Occipital lobe (tissue), 1 donor: ENCODE measurements at regions not wholly inside any gene's neighbourhood (a gene's known extent, or its start where the extent isn't known, plus 50 kb on each side); places are given as distances from the start of the nearest gene placed in this dataset.
"Not testable (repeated sequence)": the region's sequence is repeated elsewhere in the genome, so short reads cannot be mapped to it uniquely, and the experiment has no call there.

Experiments
- DNase-seq: peaks from one replicate; lab custom pipeline; 2025; lab: John Stamatoyannopoulos, UW

DNA sequence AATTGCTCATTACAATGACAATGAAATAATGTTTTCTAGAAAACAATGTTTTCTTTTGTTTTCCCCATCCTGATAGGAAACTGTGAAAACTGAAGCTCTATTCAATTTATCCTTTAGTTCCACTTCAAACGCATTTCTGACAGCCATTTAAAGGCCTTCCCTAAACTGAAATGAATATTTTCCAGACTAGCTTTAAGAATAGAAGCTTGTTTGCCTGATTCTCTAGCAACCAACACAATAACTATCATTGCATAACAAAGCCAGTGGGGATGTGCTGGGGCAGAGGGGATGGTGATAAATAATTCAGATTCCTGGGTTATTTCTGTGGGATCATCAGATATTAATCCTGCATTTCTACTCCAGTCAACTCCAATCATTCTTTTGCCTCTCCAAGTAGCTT, 427.1 kb downstream of the RND3 start:
- no peak for DNase-seq

DNA sequence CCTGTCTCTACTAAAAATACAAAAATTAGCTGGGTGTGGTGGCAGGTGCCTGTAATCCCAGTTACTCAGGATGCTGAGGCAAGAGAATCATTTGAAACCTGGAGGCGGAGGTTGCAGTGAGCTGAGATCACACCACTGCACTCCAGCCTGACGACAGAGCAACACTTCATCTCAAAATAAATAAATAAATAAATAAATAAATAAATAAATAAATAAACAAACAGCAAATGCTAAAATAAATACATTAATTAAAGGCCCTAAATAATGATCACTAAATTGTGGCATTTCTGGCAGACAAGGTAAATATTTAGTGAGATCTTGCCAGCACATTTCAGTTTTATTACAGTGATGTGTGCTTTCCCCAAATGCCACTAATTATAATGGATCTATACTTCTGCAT, 427.8 kb downstream of the RND3 start:
- DNase-seq, result not testable (repeated sequence)

DNA sequence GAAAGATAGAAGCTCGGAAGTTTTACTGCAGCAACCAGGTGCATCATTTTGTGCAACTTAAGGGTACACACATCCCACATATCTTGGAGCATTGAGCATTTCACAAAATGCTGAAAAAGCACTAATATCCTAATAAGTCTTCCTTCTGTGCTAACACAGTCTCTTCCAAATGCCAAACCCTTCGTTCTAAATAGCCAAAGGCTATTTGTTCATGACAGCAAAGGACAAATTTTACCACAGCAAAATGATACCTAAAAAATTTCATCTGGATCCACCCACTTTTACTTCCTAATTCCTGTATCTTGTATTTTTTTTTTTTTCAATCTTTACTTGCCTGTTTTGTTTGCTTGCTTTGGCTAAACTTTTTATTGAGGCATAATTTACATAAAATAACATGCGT, 435.0 kb downstream of the RND3 start:
- DNase-seq, result no peak

DNA sequence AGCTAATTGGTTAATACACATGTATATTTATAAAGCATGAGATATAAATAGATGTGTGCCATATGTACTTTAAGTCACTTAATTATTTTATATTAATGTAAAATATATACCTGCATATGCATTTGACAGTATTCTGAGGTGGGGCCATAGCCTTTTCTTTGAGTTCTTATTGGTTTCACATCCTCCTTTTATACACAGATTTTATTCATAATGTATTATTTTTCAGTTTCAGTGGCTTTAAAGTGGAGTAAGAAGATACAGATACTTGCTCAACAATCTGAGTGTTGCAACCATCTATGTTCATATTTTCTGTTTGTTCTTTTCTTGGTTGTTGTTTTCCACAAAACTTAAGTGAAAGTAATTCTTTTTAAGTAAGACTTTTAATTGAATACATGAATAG, 436.5 kb downstream of the RND3 start:
- DNase-seq, result no peak

DNA sequence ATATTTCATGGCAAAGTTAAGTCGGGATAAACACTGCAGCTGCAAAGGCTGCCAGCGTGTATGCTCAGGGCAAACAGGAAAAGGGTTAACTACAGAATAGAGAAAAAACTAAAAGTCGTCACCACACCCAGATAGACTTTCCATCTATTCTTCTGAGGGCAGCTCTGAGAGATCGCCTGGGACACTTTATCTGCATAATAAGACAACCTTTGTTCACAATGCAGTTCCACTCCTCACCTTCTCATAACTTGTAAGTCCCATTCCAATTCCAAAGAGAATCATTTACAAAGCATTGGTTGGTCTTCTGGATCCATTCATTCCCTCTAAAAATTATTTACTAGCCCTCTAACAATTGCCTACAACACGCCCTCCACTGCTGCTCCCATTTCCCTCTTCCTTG, 437.4 kb downstream of the RND3 start:
- no peak for DNase-seq

DNA sequence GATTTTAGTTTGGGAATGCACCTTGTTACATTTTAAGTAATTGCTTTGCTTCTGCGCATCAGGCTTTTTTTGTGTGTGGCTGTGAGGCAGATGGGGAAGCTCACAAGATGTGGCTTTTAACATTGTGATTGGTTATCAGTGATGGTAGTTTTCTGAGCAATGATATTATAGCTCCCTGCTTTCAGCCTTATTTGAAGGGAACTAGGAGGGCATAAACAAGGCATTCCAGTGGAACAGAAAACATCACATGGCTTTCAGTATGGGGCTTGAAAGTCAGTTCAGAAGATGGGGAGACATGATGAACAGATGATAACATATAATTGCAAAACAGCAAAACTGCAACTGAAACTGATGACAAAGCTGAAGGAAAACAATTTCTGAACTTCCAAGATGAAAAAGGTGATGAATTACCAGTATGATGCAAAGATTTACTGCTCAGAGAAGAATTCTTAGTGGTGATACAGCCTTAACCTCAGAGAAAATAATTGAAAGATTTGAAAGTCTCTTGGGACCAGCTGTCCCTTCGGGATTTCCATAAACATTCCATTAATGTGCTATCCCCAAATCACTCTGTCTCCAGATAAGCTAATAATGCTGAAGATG, 439.7 kb downstream of the RND3 start:
- DNase-seq, result no peak

DNA sequence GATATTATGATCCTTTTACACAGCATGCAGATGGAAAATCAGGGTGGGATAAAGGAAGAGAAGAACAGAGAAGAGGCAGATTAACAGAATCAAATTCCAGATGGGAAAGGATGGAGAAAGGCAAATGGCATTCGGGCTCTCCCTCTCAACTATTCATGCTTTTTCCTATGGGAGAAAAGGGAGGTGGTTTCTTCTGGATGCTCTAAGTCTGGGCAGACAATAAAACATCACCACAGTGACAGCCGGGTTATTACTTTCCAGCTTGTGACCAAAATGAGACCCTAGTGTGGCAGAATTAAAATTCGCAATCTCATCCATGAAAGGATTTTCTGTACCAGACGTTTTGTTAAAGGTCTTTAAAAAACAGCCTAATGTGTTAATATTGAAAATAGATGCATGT, 440.7 kb downstream of the RND3 start:
- no peak for DNase-seq

DNA sequence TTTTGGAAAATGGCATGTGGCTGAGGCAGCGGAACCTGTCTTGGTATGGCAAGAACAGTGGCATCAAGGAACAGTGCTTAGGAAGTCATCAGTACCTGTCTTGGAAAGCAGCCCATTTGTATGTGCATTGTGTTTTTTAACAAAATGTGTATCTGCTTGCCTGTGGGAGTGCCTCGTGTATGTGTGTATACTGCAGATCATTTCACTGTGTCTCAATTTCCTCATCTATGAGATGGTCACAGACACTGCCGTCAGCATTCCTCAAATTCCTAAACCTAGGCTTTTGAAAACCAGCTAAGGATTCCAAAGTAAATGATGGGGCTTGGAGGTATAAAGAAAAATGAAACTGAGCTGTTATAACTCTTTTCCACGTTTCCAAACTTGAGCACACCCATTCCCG, 441.3 kb downstream of the RND3 start:
- DNase-seq, result no peak

DNA sequence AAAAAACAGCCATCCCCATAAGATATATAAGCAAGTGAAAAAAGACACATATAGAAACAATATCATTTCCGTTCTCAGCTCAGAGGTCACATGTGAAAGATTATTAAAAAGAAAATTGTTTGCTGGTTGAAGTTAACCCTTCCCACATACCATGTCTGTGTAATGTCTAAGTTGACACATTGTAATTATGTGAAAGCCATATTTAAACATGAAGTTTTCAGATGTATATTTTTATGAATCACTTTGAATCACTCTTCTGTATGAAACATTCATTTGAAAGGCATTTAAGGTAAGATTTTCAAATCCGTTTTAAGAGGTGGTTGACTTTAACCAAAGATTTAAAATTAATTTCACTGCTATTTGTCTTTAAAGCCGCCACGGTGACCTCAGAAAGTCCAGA, 441.9 kb downstream of the RND3 start:
- DNase-seq, result no peak

DNA sequence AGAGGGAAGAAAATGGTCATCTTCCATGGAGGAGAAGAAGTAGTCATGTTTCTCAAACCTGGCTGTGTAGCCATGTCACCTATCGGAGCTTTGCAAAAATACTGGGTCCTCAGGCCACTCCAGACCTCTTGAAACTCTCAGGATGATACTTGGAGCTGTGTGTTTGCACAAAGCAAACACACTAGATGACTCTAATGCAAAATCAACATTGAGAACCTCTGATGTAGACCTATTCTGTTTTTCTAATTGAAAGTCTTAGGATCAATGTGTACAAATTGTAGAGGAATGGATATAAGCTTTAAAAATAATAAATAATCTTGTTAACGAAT, 444.3 kb downstream of the RND3 start:
- DNase-seq, result no peak

DNA sequence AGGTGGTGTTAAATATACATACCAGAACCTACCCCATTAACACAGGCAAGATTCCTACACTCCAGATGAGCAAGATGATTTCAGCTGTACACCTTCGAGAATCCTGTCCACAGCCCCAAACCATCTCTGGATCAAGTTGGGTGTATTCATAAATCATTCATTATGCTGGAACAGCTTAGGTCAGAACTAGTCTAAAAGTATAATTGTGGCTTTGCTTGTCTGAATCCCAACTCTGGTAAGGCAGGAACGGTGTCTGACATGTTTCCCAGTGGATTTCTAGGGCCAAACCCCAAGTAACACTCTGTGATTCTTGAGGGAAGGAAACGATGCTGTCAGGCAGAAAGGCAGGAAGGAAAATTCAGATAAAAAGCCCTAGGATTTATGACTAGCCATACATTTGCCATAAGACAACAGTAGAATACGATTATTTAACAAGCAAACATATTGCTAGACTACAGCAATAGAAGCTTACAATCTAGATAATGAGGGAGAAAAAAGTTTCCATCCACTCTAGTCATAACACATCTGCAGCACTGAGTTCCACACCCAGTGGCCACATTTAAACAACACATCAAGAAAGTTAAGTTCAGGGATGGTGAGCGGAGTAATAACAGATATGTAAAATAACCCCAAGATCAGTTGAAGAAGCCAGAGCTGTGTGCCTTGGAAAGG, 444.8 kb downstream of the RND3 start:
- no peak for DNase-seq

DNA sequence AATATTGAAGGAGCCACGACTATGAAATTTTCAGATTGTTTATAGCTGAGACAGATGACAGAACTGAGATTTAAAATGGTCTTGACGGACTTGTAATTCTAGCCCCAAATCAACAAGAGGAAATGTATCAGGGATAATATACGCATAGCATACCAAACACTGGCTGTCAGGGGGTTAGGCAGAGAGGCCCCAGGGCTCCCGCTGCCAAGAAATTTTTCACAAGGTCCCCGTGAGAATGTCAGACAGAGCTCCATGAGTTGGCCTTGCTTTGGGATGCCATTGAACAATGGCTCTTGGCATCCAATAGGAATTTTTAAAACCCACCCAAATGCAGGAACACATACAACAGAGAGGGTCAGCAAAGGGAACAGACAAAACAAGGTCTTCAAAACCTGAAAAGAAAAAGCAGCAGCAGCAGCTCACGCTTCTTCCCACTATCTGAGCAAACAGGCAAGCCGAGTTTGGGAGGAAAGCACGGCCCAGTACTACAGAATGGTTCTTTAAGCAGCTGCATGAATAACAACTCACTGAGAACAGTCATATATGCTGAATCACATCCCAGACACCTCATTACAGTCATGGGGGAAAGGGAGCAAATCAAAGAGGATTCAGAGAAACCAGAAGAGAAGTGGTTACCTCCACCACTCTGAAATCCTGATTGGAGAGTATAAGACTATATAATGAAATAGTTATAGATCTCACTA, 445.6 kb downstream of the RND3 start:
- DNase-seq, result no peak

DNA sequence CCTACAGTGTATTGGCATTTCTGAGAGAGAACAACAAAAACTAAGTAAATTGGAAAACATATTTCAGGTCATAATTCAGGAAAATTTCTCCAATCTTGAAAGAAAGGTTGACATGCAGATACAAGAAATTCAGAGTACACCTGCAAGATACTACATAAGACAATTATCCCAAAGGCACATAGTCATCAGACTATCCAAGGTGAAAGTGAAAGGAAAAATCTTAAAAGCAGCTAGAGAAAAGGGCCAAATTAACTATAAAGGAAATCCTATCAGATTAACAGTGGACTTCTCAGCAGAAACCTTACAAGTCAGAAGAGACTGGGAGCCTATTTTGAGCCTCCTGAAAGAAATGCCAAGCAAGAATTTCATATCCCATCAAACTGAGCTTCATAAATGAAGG, 449.0 kb upstream of the MMADHC start:
- no peak for DNase-seq

DNA sequence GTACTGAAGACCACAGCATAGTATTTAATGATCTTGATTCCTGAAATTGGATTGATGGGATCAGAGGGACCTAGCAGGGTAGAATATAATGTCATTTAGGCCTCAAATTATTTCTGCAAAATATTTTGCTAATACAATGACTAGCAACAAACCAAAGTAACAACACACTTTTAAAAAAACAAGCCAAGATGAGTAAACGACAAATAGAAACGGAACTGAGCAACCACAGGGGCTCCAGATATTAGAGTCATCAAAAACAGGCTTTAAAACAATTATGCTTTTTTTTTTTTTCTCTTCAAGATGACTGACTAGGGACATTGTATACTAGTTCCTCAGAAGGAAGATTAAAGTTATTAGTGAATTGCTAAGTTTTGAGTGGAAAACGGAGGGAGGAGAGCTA, 447.1 kb upstream of the MMADHC start:
- no peak for DNase-seq

DNA sequence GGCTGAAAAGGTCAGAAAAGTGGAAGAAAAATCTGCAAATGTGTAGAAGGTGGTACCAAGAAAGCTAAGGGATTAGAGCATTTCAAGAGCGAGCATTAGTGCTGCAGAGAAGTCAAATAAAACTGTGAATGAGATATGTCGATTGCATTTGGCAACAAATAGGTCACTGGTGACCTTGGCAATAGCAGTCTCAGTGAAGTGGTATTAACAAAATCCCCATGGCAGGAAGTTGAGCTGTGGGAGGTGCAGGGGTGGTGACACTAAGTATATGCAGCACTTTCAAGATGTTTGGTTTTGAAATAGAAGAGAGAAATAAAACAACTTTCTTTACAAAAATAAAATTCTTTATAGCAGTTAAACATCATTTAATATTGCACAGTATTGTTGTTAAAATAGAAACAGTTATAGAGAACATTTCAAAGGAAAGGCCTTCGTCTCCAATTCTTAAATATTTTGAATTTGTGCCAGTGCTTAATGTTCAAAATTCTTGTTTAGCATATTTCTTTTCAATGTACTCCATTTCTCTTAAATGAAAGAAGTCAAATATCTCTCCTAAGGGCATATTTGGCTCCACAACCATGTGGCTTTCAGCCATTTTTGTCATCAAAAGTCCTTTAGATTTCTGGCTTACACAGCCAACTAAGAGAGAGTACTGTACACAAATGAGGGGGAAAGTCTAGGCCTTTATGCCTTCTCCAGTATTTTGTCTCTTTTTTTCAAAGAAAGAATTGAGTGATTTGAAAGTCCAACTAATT, 443.0 kb upstream of the MMADHC start:
- DNase-seq, result no peak

DNA sequence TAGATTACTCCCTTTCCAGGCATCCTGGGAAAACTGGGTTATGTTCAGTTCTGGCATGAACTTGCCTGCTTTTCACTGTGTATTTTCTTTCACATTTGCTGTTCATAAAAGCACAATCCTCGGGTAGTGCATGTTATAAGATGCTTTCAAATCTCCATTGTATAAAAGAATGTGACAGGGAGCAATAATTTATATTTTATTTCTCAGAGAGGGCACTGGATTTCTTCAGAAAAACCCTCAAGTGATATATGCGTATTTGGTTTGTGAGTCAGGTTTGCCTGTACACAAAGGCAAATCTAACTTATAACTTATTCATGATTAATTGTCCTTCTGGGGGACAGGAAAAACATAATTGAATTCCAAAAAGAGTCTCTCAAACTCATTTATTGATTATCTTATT, 440.7 kb upstream of the MMADHC start:
- DNase-seq, result no peak

DNA sequence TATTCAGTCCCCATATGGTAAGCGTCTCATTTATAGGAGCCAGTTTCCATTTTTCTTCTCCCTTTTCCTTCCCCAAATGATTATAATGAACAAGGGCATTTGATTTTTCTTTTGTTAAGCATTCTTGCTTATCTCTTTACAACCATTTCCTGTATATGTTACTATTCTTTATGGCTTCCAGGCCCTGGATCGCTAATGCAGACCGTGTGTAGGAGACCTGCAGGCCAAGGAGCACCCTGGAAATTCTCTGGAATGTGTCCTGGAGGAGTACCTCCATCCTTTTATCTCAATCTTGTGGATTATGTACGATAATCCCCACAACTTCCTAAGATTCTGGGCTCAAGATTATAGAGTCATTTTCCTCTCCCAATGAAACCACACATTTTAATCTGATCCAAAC, 439.6 kb upstream of the MMADHC start:
- no peak for DNase-seq

DNA sequence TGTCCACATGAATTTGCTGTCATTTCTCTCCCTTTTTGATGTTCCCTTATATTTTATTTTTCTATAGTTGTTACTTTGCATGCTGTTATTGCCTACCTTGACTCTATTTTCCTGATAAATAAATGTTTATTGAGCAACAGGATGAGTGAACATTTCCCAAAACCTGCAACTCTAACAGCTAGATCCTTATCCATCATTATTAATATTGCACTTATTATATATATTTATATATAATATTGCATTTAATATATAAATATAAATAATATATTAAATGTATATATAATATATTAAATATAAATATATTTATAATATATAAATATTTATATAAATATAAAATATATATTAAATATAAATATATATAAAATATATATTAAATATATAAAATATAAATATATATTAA, 436.1 kb upstream of the MMADHC start:
- DNase-seq, result no peak

DNA sequence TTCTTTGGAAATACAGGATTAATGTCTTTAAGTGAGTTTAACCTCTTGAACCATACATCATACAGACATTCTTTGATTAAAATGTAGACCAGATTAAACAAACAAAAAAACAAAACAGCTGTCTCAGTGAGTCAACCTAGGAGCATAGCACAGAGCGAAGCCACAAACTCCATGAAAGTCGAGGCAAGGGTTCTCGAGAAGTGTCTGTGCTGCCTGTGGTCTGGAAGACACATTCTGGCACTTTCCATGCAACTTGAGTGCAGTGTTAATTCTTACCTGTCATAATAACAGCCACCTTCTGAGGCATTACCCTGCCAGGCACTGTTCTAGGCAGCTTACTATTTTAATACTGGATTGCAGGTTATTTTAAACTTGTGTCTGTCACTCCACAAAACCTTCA, 435.5 kb upstream of the MMADHC start:
- DNase-seq, result no peak

DNA sequence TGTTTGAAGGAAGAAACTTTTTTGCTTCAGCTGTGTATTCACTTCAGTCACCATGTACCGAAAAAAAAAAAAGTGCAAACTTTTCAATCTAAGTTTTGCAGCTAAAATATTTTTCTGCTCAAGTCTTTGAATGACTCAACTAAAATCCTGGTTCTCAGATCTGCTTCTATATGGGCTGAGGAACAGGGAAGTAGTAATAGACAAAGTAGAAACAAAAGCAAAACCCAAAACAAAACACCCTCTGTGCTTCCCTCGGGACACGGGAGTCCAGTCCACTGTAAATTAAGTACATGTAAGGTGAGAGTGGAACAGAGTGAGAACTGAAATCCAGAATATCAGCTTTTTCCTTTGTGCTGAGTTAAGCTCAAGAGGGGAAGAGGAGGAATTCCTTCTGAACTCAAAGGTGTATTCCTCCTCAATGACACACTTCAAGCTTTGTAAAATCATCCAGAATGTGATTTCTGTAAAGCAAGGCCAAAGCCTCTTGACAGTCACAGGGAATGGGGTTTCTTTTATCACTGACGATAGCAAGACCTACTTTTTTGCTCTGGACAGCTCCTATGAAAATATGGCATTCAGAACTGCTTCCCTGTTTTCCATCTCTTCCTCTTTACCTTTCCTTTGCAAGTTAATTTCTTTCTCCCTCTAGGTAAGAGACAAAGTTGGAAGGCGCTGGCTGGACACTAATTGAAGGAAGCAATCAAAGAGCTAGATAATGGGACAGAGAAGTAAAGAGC, 433.5 kb upstream of the MMADHC start:
- DNase-seq, result no peak

DNA sequence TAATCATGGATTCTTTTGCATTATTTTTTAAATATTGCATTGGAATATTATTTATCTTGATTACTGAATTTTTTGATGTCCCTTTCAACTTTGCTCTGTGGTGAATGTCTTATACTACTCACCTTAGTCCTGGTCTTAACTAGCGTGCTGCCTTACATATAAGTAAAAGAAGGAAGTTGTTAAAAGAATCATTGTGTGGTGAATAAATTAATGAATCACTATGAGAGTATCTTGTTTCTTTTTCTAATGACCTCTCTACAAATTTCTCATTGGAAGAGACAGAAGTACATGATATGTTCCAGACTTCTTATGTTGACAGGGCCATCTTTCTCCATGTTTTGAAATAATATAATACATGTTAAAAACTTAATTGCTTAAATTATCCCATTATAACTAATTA, 432.6 kb upstream of the MMADHC start:
- no peak for DNase-seq

DNA sequence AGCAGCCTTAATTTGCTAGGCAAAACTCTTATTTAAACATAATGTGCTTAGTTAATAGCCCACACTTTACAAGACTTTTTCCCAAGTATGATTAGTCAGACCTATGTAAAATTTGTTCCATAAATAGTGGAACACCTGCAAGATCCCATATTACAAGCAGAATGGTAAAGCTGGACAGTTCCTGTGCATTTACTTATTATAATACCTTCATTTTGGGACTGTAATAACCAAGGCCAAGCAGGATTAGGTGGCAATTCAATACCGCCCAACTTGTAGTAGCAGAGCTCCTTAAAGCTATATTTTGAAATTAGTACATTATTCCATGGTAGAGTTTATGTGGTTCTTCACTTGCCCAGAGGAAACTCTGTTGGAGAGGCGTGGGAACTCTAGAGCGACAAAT, 431.5 kb upstream of the MMADHC start:
- no peak for DNase-seq
